ENCODE measurements at regions not wholly inside any gene's neighbourhood (a gene's known extent, or its start where the extent isn't known, plus 50 kb on each side); places are given as distances from the start of the nearest gene placed in this dataset.
A peak's percentile ranks its signal among the peaks of the same experiment; 100 is the strongest.

GRCh38 chr5:2544003-2544402 lies 207.5 kb downstream of the IRX2 start:
- H3K4me3 ChIP-seq (ENCODE audit: low read depth in 1 of 2, low read length in 2 of 2): no peak overlapping the region
- ATAC-seq (ENCODE audit: insufficient read depth, low read depth): no peak
- no peak overlapping the region for H3K4me2 ChIP-seq (ENCODE audit: insufficient read depth, low read length)
- no peaks in the 10 kb centered on the region for H3K36me3 ChIP-seq (ENCODE audit: insufficient read depth, low read length)
- no peaks in the 10 kb centered on the region for H3K4me1 ChIP-seq (ENCODE audit: insufficient read depth, low read length)
- DNase-seq: no peak
- no peak overlapping the region for H3K27ac ChIP-seq (ENCODE audit: low read length)
- no peak overlapping the region for H2AFZ ChIP-seq (ENCODE audit: low read depth, low read length)
- no peaks in the 10 kb centered on the region for H3K79me2 ChIP-seq (ENCODE audit: insufficient read depth, low read length)
- no peaks in the 10 kb centered on the region for H3K27me3 ChIP-seq (ENCODE audit: insufficient read depth, low read length, poor library complexity)
- TF ChIP-seq CTCF (IDR thresholded peaks at IDR 0.05; ENCODE audit: borderline replicate concordance, extremely low read depth, low read length, poor library complexity, severe bottlenecking): no peak
- no peak for TF ChIP-seq EZH2 (IDR thresholded peaks at IDR 0.05; ENCODE audit: borderline replicate concordance, low read depth, low read length, severe bottlenecking)
- H4K20me1 ChIP-seq (ENCODE audit: insufficient read depth, low read length): no peaks in the 10 kb centered on the region
- H3K9me3 ChIP-seq (ENCODE audit: insufficient read depth, low read length, severe bottlenecking): no peaks in the 10 kb centered on the region
- no peak overlapping the region for H3K9ac ChIP-seq (ENCODE audit: low read depth, low read length)

GRCh38 chr5:2542821-2543220 lies 208.7 kb downstream of the IRX2 start:
- no peak for DNase-seq
- Histone ChIP-seq H3K27me3 (ENCODE audit: insufficient read depth, low read length, poor library complexity) (no peaks in the 10 kb centered on the region), H3K9ac (ENCODE audit: low read depth, low read length) (no peak overlapping the region), H2AFZ (ENCODE audit: low read depth, low read length) (no peak overlapping the region), H3K4me3 (ENCODE audit: low read depth in 1 of 2, low read length in 2 of 2) (no peak overlapping the region), H3K27ac (ENCODE audit: low read length) (no peak overlapping the region), H3K4me1 (ENCODE audit: insufficient read depth, low read length) (peaks cover 11% of the 10 kb centered on the region), H4K20me1 (ENCODE audit: insufficient read depth, low read length) (no peaks in the 10 kb centered on the region), H3K4me2 (ENCODE audit: insufficient read depth, low read length) (no peak overlapping the region), H3K36me3 (ENCODE audit: insufficient read depth, low read length) (no peaks in the 10 kb centered on the region), H3K9me3 (ENCODE audit: insufficient read depth, low read length, severe bottlenecking) (no peaks in the 10 kb centered on the region), H3K79me2 (ENCODE audit: insufficient read depth, low read length) (no peaks in the 10 kb centered on the region)
- no peak for ATAC-seq (ENCODE audit: insufficient read depth, low read depth)
- no peak for TF ChIP-seq EZH2 (IDR thresholded peaks at IDR 0.05; ENCODE audit: borderline replicate concordance, low read depth, low read length, severe bottlenecking)
- no peak for TF ChIP-seq CTCF (IDR thresholded peaks at IDR 0.05; ENCODE audit: borderline replicate concordance, extremely low read depth, low read length, poor library complexity, severe bottlenecking)

- no peaks in the 10 kb centered on the region for H4K20me1 ChIP-seq (ENCODE audit: insufficient read depth, low read length)
- no peak overlapping the region for H2AFZ ChIP-seq (ENCODE audit: low read depth, low read length)
- no peaks in the 10 kb centered on the region for H3K9me3 ChIP-seq (ENCODE audit: insufficient read depth, low read length, severe bottlenecking)
- no peaks in the 10 kb centered on the region for H3K27me3 ChIP-seq (ENCODE audit: insufficient read depth, low read length, poor library complexity)
- no peaks in the 10 kb centered on the region for H3K79me2 ChIP-seq (ENCODE audit: insufficient read depth, low read length)
- H3K4me2 ChIP-seq (ENCODE audit: insufficient read depth, low read length): no peak overlapping the region
- H3K36me3 ChIP-seq (ENCODE audit: insufficient read depth, low read length): no peaks in the 10 kb centered on the region
- no peak for ATAC-seq (ENCODE audit: insufficient read depth, low read depth)
- no peak overlapping the region for H3K9ac ChIP-seq (ENCODE audit: low read depth, low read length)
- TF ChIP-seq CTCF (IDR thresholded peaks at IDR 0.05; ENCODE audit: borderline replicate concordance, extremely low read depth, low read length, poor library complexity, severe bottlenecking) (peak; percentile 2), EZH2 (IDR thresholded peaks at IDR 0.05; ENCODE audit: borderline replicate concordance, low read depth, low read length, severe bottlenecking) (no peak)
- no peak overlapping the region for H3K4me3 ChIP-seq (ENCODE audit: low read depth in 1 of 2, low read length in 2 of 2)
- DNase-seq: no peak
- H3K27ac ChIP-seq (ENCODE audit: low read length): no peak overlapping the region
- peaks cover 13% of the 10 kb centered on the region for H3K4me1 ChIP-seq (ENCODE audit: insufficient read depth, low read length)
These were observed 209.5 kb downstream of the IRX2 start for GRCh38 chr5:2542026-2542425.

GRCh38 chr5:2538169-2538568 lies 213.3 kb downstream of the IRX2 start:
- Histone ChIP-seq H3K4me2 (ENCODE audit: insufficient read depth, low read length) (no peak overlapping the region), H3K9me3 (ENCODE audit: insufficient read depth, low read length, severe bottlenecking) (no peaks in the 10 kb centered on the region), H3K79me2 (ENCODE audit: insufficient read depth, low read length) (no peaks in the 10 kb centered on the region), H2AFZ (ENCODE audit: low read depth, low read length) (no peak overlapping the region), H3K9ac (ENCODE audit: low read depth, low read length) (no peak overlapping the region), H3K27me3 (ENCODE audit: insufficient read depth, low read length, poor library complexity) (no peaks in the 10 kb centered on the region), H3K36me3 (ENCODE audit: insufficient read depth, low read length) (no peaks in the 10 kb centered on the region), H3K4me1 (ENCODE audit: insufficient read depth, low read length) (peaks cover 13% of the 10 kb centered on the region), H3K27ac (ENCODE audit: low read length) (no peak overlapping the region), H4K20me1 (ENCODE audit: insufficient read depth, low read length) (no peaks in the 10 kb centered on the region), H3K4me3 (ENCODE audit: low read depth in 1 of 2, low read length in 2 of 2) (no peak overlapping the region)
- TF ChIP-seq EZH2 (IDR thresholded peaks at IDR 0.05; ENCODE audit: borderline replicate concordance, low read depth, low read length, severe bottlenecking) (no peak), CTCF (IDR thresholded peaks at IDR 0.05; ENCODE audit: borderline replicate concordance, extremely low read depth, low read length, poor library complexity, severe bottlenecking) (no peak)
- ATAC-seq (ENCODE audit: insufficient read depth, low read depth): peak; percentile 57; the same call in 1 of the 3 replicates
- DNase-seq: peak; percentile 40

All from DND-41 (cell line).